ENCODE measurements at regions not wholly inside any gene's neighbourhood (a gene's known extent, or its start where the extent isn't known, plus 50 kb on each side); places are given as distances from the start of the nearest gene placed in this dataset.

DNA sequence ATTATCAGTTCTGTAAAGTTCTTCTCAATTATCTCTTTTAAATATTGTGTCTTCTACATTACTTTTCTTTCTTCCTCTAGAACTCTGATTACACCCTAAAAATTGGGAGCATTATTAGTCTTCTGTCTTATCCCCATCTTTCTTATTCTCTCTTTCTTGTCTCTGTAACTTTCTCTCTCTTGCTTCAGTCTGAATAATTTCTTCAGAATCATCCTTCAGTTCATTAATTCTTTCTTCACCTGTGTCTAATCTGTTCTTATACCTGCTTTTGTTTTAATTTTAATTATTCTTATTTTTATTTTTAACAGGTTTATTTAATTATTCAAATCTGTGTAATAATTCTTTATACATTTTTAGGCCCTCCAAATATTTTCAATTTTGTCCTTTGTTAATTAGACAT is 114.3 kb downstream of the GATA3 start:
- no peak for TF ChIP-seq TAF1 (IDR thresholded peaks at IDR 0.05; ENCODE audit: borderline replicate concordance, low read depth, low read length)
- no peak for TF ChIP-seq POLR2A (IDR thresholded peaks at IDR 0.05; ENCODE audit: low read depth, low read length)
